ENCODE measurements at regions not wholly inside any gene's neighbourhood (a gene's known extent, or its start where the extent isn't known, plus 50 kb on each side); places are given as distances from the start of the nearest gene placed in this dataset.

DNA sequence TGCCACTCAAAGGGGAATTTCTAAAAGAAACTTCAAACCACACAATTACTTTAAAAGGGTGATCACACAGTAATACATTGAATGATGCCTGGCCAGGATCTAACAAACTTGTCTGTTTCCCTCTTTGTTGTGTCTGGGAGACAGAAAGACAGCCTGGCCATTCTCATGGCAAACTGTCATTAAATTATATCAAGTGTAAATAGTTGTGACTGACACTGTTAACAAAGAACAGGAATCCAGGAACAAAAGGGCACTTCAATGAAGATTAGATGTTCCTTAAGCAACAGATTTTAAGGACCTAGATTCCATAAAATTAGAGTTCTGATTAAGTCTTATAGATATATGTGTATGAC lies 383.6 kb downstream of the KCNJ2 start:
- Mint-ChIP-seq H3K4me1 (peaks cover 0 to 1% (median 0%) of the 10 kb centered on the region in 4 donors), H3K9me3 (peaks cover 0 to 4% (median 0%) of the 10 kb centered on the region in 8 donors), H3K4me3 (no peak overlapping the region), H3K27ac (no peak overlapping the region), H3K36me3 (no peaks in the 10 kb centered on the region), H3K27me3 (no peaks in the 10 kb centered on the region)
- Histone ChIP-seq H3K36me3 (ENCODE audit: insufficient read depth, low read length) (no peaks in the 10 kb centered on the region), H3K27me3 (ENCODE audit: insufficient read depth, low read length) (no peaks in the 10 kb centered on the region), H3K27ac (ENCODE audit: low read depth, low read length) (no peak overlapping the region), H3K4me3 (ENCODE audit: low read length in 2 of 2) (no peak overlapping the region), H3K4me1 (ENCODE audit: insufficient read depth, low read length) (no peaks in the 10 kb centered on the region), H3K9me3 (ENCODE audit: control insufficient read depth in 1 of 2, low read length in 2 of 2) (no peaks in the 10 kb centered on the region)
- ChIA-PET CTCF (ENCODE audit: partially characterized antibody) (interaction anchor here (1.4 to 1.8 kb wide), 2 partner anchors 25 to 984 kb away, joined by 5 read pairs; no protein-coding TSS in a partner anchor), POLR2A (ENCODE audit: partially characterized antibody) (no interaction called here)
- DNase-seq = no peak
- intact Hi-C loops (cut with micrococcal nuclease) = loop anchor here (5.0 kb wide), 1 partner anchor 986 kb away; no protein-coding TSS in a partner anchor

DNA sequence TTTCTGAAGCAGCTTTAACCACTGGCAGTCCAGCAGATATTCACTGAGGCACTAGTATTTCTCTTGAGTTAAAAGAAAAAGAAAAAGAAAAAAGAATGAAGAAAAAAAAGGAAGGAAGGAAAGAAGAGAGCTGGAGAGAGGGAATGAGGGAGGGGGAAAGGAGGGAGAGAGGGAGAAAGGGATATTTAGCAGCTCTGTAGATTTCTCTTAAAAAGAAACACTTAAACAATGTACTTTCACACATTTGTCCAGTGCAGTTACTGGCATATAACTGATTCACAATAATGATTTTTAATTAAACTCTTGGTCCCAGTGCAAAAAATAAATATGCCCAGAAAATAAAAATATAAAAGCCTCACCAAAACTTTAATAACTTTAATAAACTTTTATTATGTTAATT lies 386.4 kb downstream of the KCNJ2 start:
- H3K9me3 Mint-ChIP-seq = peaks cover 0 to 2% (median 0%) of the 10 kb centered on the region in 8 donors
- peaks cover 0 to 1% (median 0%) of the 10 kb centered on the region in 4 donors for H3K4me1 Mint-ChIP-seq
- H3K27ac Mint-ChIP-seq = no peak overlapping the region
- H3K27me3 Mint-ChIP-seq = no peaks in the 10 kb centered on the region
- H3K9me3 ChIP-seq (ENCODE audit: control insufficient read depth in 1 of 2, low read length in 2 of 2) = no peaks in the 10 kb centered on the region
- POLR2A ChIA-PET (ENCODE audit: partially characterized antibody) = no interaction called here
- H3K36me3 ChIP-seq (ENCODE audit: insufficient read depth, low read length) = no peaks in the 10 kb centered on the region
- no peaks in the 10 kb centered on the region for H3K36me3 Mint-ChIP-seq
- intact Hi-C loops (cut with micrococcal nuclease) = no loop called here
- no peak overlapping the region for H3K4me3 ChIP-seq (ENCODE audit: low read length in 2 of 2)
- no peak overlapping the region for H3K27ac ChIP-seq (ENCODE audit: low read depth, low read length)
- H3K27me3 ChIP-seq (ENCODE audit: insufficient read depth, low read length) = no peaks in the 10 kb centered on the region
- no peak for DNase-seq
- H3K4me1 ChIP-seq (ENCODE audit: insufficient read depth, low read length) = no peaks in the 10 kb centered on the region
- CTCF ChIA-PET (ENCODE audit: partially characterized antibody) = no interaction called here
- no peak overlapping the region for H3K4me3 Mint-ChIP-seq

DNA sequence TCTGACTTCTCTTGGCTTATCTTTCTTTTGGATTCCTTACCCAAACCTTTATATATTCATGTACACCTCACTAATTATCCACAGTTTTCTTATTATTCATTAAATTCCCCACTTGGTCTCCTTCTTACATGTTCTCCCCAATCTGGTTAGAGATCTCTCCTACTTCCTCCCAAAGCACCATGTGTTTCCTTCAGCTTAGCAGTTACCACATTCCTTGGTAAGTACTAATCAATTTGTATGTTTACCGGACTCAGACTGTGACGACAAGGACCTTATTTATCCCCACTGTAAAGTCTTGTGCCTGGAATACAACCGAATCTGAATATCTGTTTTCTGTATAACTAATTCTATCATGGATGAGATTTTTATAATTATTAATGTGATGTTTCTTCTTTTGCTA lies 389.5 kb downstream of the KCNJ2 start:
- ChIA-PET CTCF (ENCODE audit: partially characterized antibody) (no interaction called here), POLR2A (ENCODE audit: partially characterized antibody) (no interaction called here)
- no peaks in the 10 kb centered on the region for H3K36me3 Mint-ChIP-seq
- peaks cover 0 to 2% (median 0%) of the 10 kb centered on the region in 8 donors for H3K9me3 Mint-ChIP-seq
- no peaks in the 10 kb centered on the region for H3K27me3 ChIP-seq (ENCODE audit: insufficient read depth, low read length)
- no peak for DNase-seq
- intact Hi-C loops (cut with micrococcal nuclease) = no loop called here
- no peaks in the 10 kb centered on the region for H3K4me1 Mint-ChIP-seq
- H3K4me3 Mint-ChIP-seq = no peak overlapping the region
- no peak overlapping the region for H3K4me3 ChIP-seq (ENCODE audit: low read length in 2 of 2)
- no peaks in the 10 kb centered on the region for H3K4me1 ChIP-seq (ENCODE audit: insufficient read depth, low read length)
- no peaks in the 10 kb centered on the region for H3K9me3 ChIP-seq (ENCODE audit: control insufficient read depth in 1 of 2, low read length in 2 of 2)
- no peaks in the 10 kb centered on the region for H3K36me3 ChIP-seq (ENCODE audit: insufficient read depth, low read length)
- no peak overlapping the region for H3K27ac Mint-ChIP-seq
- no peak overlapping the region for H3K27ac ChIP-seq (ENCODE audit: low read depth, low read length)
- no peaks in the 10 kb centered on the region for H3K27me3 Mint-ChIP-seq

DNA sequence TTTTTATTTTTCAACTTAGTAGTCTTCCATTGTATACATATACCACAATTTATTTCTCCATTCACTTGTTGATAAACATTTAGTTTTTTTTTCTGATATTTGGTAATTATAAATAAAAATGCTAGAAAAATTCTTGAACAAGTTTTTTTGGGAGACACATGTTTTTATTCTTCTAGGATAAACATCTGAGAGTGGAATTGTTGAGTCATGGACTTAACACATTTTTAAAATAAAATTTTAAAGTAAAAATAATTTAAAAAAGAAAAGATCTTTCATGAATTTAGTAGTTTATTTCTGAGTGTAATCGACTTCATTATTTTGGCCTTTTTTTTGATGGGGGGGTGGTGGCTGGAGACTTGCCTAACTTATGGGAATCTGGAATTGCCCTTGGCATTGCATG lies 391.1 kb downstream of the KCNJ2 start:
- no peak overlapping the region for H3K27ac ChIP-seq (ENCODE audit: low read depth, low read length)
- H3K27ac Mint-ChIP-seq = no peak overlapping the region
- no peaks in the 10 kb centered on the region for H3K36me3 ChIP-seq (ENCODE audit: insufficient read depth, low read length)
- no peaks in the 10 kb centered on the region for H3K4me1 ChIP-seq (ENCODE audit: insufficient read depth, low read length)
- peaks cover 0 to 2% (median 0%) of the 10 kb centered on the region in 8 donors for H3K9me3 Mint-ChIP-seq
- H3K9me3 ChIP-seq (ENCODE audit: control insufficient read depth in 1 of 2, low read length in 2 of 2) = no peaks in the 10 kb centered on the region
- intact Hi-C loops (cut with micrococcal nuclease) = no loop called here
- no peaks in the 10 kb centered on the region for H3K4me1 Mint-ChIP-seq
- no peaks in the 10 kb centered on the region for H3K36me3 Mint-ChIP-seq
- ChIA-PET POLR2A (ENCODE audit: partially characterized antibody) (no interaction called here), CTCF (ENCODE audit: partially characterized antibody) (no interaction called here)
- H3K4me3 ChIP-seq (ENCODE audit: low read length in 2 of 2) = no peak overlapping the region
- H3K4me3 Mint-ChIP-seq = no peak overlapping the region
- no peaks in the 10 kb centered on the region for H3K27me3 Mint-ChIP-seq
- H3K27me3 ChIP-seq (ENCODE audit: insufficient read depth, low read length) = no peaks in the 10 kb centered on the region
- DNase-seq = no peak

- Histone ChIP-seq H3K27ac (ENCODE audit: low read depth, low read length) (no peak overlapping the region), H3K27me3 (ENCODE audit: insufficient read depth, low read length) (no peaks in the 10 kb centered on the region), H3K9me3 (ENCODE audit: control insufficient read depth in 1 of 2, low read length in 2 of 2) (no peaks in the 10 kb centered on the region), H3K4me3 (ENCODE audit: low read length in 2 of 2) (no peak overlapping the region), H3K36me3 (ENCODE audit: insufficient read depth, low read length) (no peaks in the 10 kb centered on the region), H3K4me1 (ENCODE audit: insufficient read depth, low read length) (no peaks in the 10 kb centered on the region)
- H3K36me3 Mint-ChIP-seq = no peaks in the 10 kb centered on the region
- ChIA-PET CTCF (ENCODE audit: partially characterized antibody) (no interaction called here), POLR2A (ENCODE audit: partially characterized antibody) (no interaction called here)
- H3K27ac Mint-ChIP-seq = no peak overlapping the region
- intact Hi-C loops (cut with micrococcal nuclease) = no loop called here
- peaks cover 0 to 2% (median 0%) of the 10 kb centered on the region in 8 donors for H3K9me3 Mint-ChIP-seq
- H3K4me1 Mint-ChIP-seq = no peaks in the 10 kb centered on the region
- no peak overlapping the region for H3K4me3 Mint-ChIP-seq
- no peaks in the 10 kb centered on the region for H3K27me3 Mint-ChIP-seq
- DNase-seq = no peak
Measured at GRCh38 chr17:70562137-70562536, 392.8 kb downstream of the KCNJ2 start.

- Histone ChIP-seq H3K4me1 (ENCODE audit: insufficient read depth, low read length) (no peaks in the 10 kb centered on the region), H3K27me3 (ENCODE audit: insufficient read depth, low read length) (no peaks in the 10 kb centered on the region), H3K36me3 (ENCODE audit: insufficient read depth, low read length) (no peaks in the 10 kb centered on the region), H3K27ac (ENCODE audit: low read depth, low read length) (no peak overlapping the region), H3K9me3 (ENCODE audit: control insufficient read depth in 1 of 2, low read length in 2 of 2) (no peaks in the 10 kb centered on the region), H3K4me3 (ENCODE audit: low read length in 2 of 2) (no peak overlapping the region)
- Mint-ChIP-seq H3K36me3 (no peaks in the 10 kb centered on the region), H3K27me3 (no peaks in the 10 kb centered on the region), H3K9me3 (peaks cover 0 to 2% (median 0%) of the 10 kb centered on the region in 8 donors), H3K4me1 (no peaks in the 10 kb centered on the region), H3K4me3 (no peak overlapping the region), H3K27ac (no peak overlapping the region)
- POLR2A ChIA-PET (ENCODE audit: partially characterized antibody) = no interaction called here
- DNase-seq = no peak
- CTCF ChIA-PET (ENCODE audit: partially characterized antibody) = no interaction called here
- intact Hi-C loops (cut with micrococcal nuclease) = no loop called here
Measured at GRCh38 chr17:70563281-70563820, 394.0 kb downstream of the KCNJ2 start.

- H3K4me3 Mint-ChIP-seq = no peak overlapping the region
- H3K36me3 ChIP-seq (ENCODE audit: insufficient read depth, low read length) = no peaks in the 10 kb centered on the region
- H3K27ac Mint-ChIP-seq = no peak overlapping the region
- H3K27ac ChIP-seq (ENCODE audit: low read depth, low read length) = no peak overlapping the region
- H3K9me3 ChIP-seq (ENCODE audit: control insufficient read depth in 1 of 2, low read length in 2 of 2) = no peaks in the 10 kb centered on the region
- H3K36me3 Mint-ChIP-seq = no peaks in the 10 kb centered on the region
- intact Hi-C loops (cut with micrococcal nuclease) = no loop called here
- no peaks in the 10 kb centered on the region for H3K4me1 Mint-ChIP-seq
- ChIA-PET CTCF (ENCODE audit: partially characterized antibody) (no interaction called here), POLR2A (ENCODE audit: partially characterized antibody) (no interaction called here)
- no peaks in the 10 kb centered on the region for H3K27me3 ChIP-seq (ENCODE audit: insufficient read depth, low read length)
- H3K27me3 Mint-ChIP-seq = no peaks in the 10 kb centered on the region
- H3K4me1 ChIP-seq (ENCODE audit: insufficient read depth, low read length) = no peaks in the 10 kb centered on the region
- H3K4me3 ChIP-seq (ENCODE audit: low read length in 2 of 2) = no peak overlapping the region
- H3K9me3 Mint-ChIP-seq = peaks cover 0 to 2% (median 0%) of the 10 kb centered on the region in 8 donors
- DNase-seq = no peak
Measured at GRCh38 chr17:70564006-70564620, 394.8 kb downstream of the KCNJ2 start.

Measured in CD4-positive, alpha-beta memory T cell (primary cell).